ENCODE measurements at regions not wholly inside any gene's neighbourhood (a gene's known extent, or its start where the extent isn't known, plus 50 kb on each side); places are given as distances from the start of the nearest gene placed in this dataset.

- 90 to 92% methylated on average over 2 of the region's 2 CpGs for WGBS, 2 donors
- Histone ChIP-seq H3K27ac (no peak overlapping the region), H3K9me3 (no peaks in the 10 kb centered on the region), H3K4me3 (no peak overlapping the region), H3K27me3 (no peaks in the 10 kb centered on the region), H3K36me3 (ENCODE audit: low read depth, missing control alignments) (no peaks in the 10 kb centered on the region), H3K4me1 (no peaks in the 10 kb centered on the region)
- DNase-seq: no peak
- TF ChIP-seq CTCF (IDR thresholded peaks at IDR 0.05) (no peak), POLR2A (IDR thresholded peaks at IDR 0.05) (no peak)
- intact Hi-C loops (cut with DNase I; ENCODE audit: low total_unique reads): no loop called here
Observed at GRCh38 chr12:25768151-25768550, 190.3 kb upstream of the RASSF8 start.

GRCh38 chr12:25769082-25769945 lies 189.2 kb upstream of the RASSF8 start:
- Histone ChIP-seq H3K9me3 (no peaks in the 10 kb centered on the region), H3K4me3 (no peak overlapping the region), H3K36me3 (ENCODE audit: low read depth, missing control alignments) (no peaks in the 10 kb centered on the region), H3K4me1 (no peaks in the 10 kb centered on the region), H3K27ac (no peak overlapping the region), H3K27me3 (no peaks in the 10 kb centered on the region)
- intact Hi-C loops (cut with DNase I; ENCODE audit: low total_unique reads): no loop called here
- no peak for TF ChIP-seq POLR2A (IDR thresholded peaks at IDR 0.05)
- no peak for TF ChIP-seq CTCF (IDR thresholded peaks at IDR 0.05)
- 76 to 78% methylated on average over 6 of the region's 6 CpGs for whole genome bisulfite sequencing, 2 donors
- no peak for DNase-seq

- Histone ChIP-seq H3K27me3 (no peaks in the 10 kb centered on the region), H3K4me3 (no peak overlapping the region), H3K9me3 (no peaks in the 10 kb centered on the region), H3K4me1 (no peaks in the 10 kb centered on the region), H3K36me3 (ENCODE audit: low read depth, missing control alignments) (no peaks in the 10 kb centered on the region), H3K27ac (no peak overlapping the region)
- no peak for TF ChIP-seq POLR2A (IDR thresholded peaks at IDR 0.05)
- no peak for TF ChIP-seq CTCF (IDR thresholded peaks at IDR 0.05)
- no peak for DNase-seq
- intact Hi-C loops (cut with DNase I; ENCODE audit: low total_unique reads): no loop called here
- 33 to 45% methylated on average over 2 of the region's 2 CpGs for WGBS, 2 donors
Observed at GRCh38 chr12:25771041-25771440, 187.4 kb upstream of the RASSF8 start.

GRCh38 chr12:25771476-25771875 lies 187.0 kb upstream of the RASSF8 start:
- WGBS, 2 donors: 57 to 95% methylated on average over 4 of the region's 4 CpGs
- Histone ChIP-seq H3K4me1 (no peaks in the 10 kb centered on the region), H3K27ac (no peak overlapping the region), H3K36me3 (ENCODE audit: low read depth, missing control alignments) (no peaks in the 10 kb centered on the region), H3K9me3 (no peaks in the 10 kb centered on the region), H3K4me3 (no peak overlapping the region), H3K27me3 (no peaks in the 10 kb centered on the region)
- intact Hi-C loops (cut with DNase I; ENCODE audit: low total_unique reads): no loop called here
- TF ChIP-seq CTCF (IDR thresholded peaks at IDR 0.05): no peak
- no peak for TF ChIP-seq POLR2A (IDR thresholded peaks at IDR 0.05)
- DNase-seq: no peak

GRCh38 chr12:25775968-25776367 lies 182.5 kb upstream of the RASSF8 start:
- DNase-seq: no peak
- Histone ChIP-seq H3K36me3 (ENCODE audit: low read depth, missing control alignments) (no peaks in the 10 kb centered on the region), H3K27ac (no peak overlapping the region), H3K9me3 (no peaks in the 10 kb centered on the region), H3K4me3 (no peak overlapping the region), H3K27me3 (no peaks in the 10 kb centered on the region), H3K4me1 (no peaks in the 10 kb centered on the region)
- TF ChIP-seq CTCF (IDR thresholded peaks at IDR 0.05): no peak
- TF ChIP-seq POLR2A (IDR thresholded peaks at IDR 0.05): no peak
- intact Hi-C loops (cut with DNase I; ENCODE audit: low total_unique reads): no loop called here
- 72% methylated on average over 4 of the region's 4 CpGs for WGBS, 2 donors

Data from testis (tissue), 2 donors.